HUES48 (cell line): ENCODE measurements at regions not wholly inside any gene's neighbourhood (a gene's known extent, or its start where the extent isn't known, plus 50 kb on each side); places are given as distances from the start of the nearest gene placed in this dataset.

Source experiments
- H3K27ac ChIP-seq: one replicate; pipeline ENCODE4 v1.7.0; 2013; ENCODE audit warnings: low read depth, low read length, inconsistent platforms
- H3K27me3 ChIP-seq: 2 replicates; pipeline ENCODE4 v1.6.1; 2013; ENCODE audit warnings: mild to moderate bottlenecking, low read length; ENCODE audit not compliant: control insufficient read depth, insufficient read depth
- H3K36me3 ChIP-seq: 2 replicates; pipeline ENCODE4 v1.6.1; 2013; ENCODE audit warnings: low read length; ENCODE audit not compliant: control insufficient read depth, insufficient read depth
- H3K4me1 ChIP-seq: 2 replicates; pipeline ENCODE4 v1.6.1; 2013; ENCODE audit warnings: mild to moderate bottlenecking, low read length; ENCODE audit not compliant: control insufficient read depth, insufficient read depth
- H3K4me3 ChIP-seq: 2 replicates; pipeline ENCODE4 v1.5.1; 2013; ENCODE audit warnings: mild to moderate bottlenecking, low read depth, low read length
- H3K9ac ChIP-seq: 2 replicates; pipeline ENCODE4 v1.6.1; 2013; ENCODE audit warnings: mild to moderate bottlenecking, low read depth, low read length, moderate library complexity
- H3K9me3 ChIP-seq: 2 replicates; pipeline ENCODE4 v1.6.1; 2013; ENCODE audit warnings: low read length; ENCODE audit not compliant: control insufficient read depth, insufficient read depth

DNA sequence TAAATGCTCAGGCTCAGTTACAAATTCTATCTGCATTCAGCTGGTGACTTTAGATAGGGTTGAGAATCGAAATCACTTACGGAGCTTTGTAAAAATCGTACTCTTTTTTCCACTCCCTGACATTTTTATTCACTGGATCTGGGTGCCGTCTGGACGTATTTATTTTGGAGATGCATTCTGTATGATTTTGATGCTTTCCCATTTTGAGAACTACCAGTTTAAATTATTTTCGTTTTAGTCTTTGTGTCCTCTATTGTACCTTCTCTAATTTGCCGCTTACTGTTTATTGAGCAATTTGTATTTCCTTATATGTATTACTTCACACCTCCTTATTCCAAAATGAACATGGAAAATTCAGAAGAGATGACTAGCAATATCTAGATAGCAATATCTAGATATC, 96.2 kb downstream of the FASLG start:
- Histone ChIP-seq H3K36me3 (no peaks in the 10 kb centered on the region), H3K9me3 (no peaks in the 10 kb centered on the region), H3K4me3 (no peak overlapping the region), H3K27me3 (no peaks in the 10 kb centered on the region), H3K9ac (no peak overlapping the region), H3K27ac (no peak overlapping the region), H3K4me1 (no peaks in the 10 kb centered on the region)

DNA sequence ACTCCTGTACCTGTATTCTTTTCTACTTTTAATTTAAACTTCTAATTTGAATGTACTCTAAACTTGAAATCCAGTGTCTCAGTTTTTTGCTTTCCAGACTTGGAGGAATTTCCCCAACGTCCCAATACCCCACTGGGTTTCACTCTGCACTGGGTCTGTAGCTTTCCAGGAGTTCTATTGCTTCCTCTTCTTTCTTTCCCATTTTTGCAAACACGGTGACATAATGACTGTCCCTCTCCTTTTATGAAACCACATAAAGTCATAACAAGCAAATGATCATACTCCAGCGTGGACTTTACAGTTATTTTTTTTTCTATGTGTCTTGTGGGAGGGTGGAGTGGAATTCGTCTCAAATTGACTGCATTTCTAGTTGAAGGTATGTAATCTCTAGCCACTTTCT, 97.1 kb downstream of the FASLG start:
- Histone ChIP-seq H3K9ac (no peak overlapping the region), H3K4me3 (no peak overlapping the region), H3K27ac (no peak overlapping the region), H3K27me3 (no peaks in the 10 kb centered on the region), H3K36me3 (no peaks in the 10 kb centered on the region), H3K4me1 (no peaks in the 10 kb centered on the region), H3K9me3 (no peaks in the 10 kb centered on the region)

DNA sequence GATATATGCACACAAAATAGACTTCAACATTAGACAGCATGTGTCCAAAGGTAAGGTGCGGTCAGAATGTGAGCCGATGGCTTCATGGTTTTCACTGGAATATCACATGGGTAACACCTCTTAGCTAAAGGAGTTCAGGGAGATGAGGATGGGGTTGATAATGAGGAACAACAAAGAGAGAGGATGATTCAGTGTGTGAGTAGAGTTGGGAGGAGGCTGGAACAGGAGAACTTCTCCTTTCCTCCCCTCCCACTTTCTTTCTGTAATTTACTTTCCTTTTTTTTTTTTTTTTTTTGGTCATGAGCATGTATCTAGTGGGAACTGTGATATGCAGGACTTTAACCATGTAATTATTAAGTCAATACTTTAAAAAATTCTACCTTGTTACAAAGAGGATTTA, 99.4 kb downstream of the FASLG start:
- Histone ChIP-seq H3K9ac (no peak overlapping the region), H3K27me3 (no peaks in the 10 kb centered on the region), H3K4me1 (no peaks in the 10 kb centered on the region), H3K9me3 (no peaks in the 10 kb centered on the region), H3K27ac (no peak overlapping the region), H3K36me3 (no peaks in the 10 kb centered on the region), H3K4me3 (no peak overlapping the region)

DNA sequence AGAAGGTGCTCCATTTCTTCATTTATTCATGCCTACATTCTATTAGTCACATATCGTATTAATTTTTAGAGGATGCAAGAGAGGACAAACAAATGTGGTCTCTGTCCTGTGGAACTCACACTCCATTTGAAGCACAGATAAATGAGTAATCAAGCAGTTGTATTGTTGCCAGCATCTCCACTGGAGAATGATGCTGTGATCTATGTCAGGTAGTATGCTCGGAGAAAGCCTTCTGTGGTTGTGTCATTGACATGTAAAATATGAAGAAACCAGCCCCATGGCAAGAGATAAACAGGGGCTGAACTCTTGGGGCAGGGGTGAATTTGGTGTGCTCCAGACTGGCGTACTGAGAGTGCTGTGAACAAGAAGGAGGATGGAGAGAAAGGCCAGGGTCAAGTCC, 101.2 kb downstream of the FASLG start:
- Histone ChIP-seq H3K27me3 (no peaks in the 10 kb centered on the region), H3K36me3 (no peaks in the 10 kb centered on the region), H3K27ac (no peak overlapping the region), H3K9ac (no peak overlapping the region), H3K4me1 (no peaks in the 10 kb centered on the region), H3K4me3 (no peak overlapping the region), H3K9me3 (no peaks in the 10 kb centered on the region)

DNA sequence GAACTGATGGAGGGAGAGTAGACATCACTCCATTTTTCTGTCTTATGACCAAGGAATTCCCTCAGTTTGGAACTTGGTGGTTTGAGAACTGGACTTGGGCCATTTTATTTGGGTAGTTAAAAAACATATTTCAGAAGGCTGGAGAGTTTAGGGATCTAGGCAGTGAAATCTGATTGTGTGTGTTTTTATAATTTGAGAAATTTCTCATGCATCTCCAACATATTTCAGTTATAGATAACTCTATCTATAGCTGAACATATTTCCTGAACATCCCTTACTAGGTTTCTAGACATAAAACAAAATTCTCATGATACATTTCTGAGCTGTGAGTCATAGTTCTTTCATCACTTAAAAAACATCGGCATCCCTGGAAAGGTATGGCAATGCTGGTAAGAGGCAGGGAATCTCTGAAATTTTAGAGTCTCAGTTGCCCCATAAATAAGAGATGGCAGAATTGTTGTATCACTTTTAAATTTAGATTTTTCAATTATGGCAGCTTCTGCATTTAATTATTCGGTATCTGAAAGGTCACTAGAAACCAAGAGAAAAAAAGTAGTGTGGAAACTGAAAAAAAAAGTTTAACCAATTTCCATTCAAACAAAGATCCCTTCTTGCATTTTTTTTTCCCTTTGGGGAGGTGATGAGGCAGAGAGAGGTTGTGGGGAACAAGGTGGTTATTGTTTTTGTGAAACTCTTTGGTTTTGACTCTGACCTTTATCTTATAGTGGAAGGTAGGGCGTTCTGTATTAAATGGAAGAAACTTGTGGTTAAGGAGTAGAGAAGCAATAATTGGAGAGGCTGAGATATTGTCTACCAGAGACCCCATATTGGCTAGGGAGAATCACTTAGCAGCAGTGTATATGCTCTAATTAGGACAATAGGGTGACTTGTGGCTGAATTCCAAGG, 102.9 kb downstream of the FASLG start:
- H3K4me3 ChIP-seq: no peak overlapping the region
- H3K36me3 ChIP-seq: no peaks in the 10 kb centered on the region
- no peaks in the 10 kb centered on the region for H3K27me3 ChIP-seq
- no peak overlapping the region for H3K27ac ChIP-seq
- no peaks in the 10 kb centered on the region for H3K4me1 ChIP-seq
- H3K9me3 ChIP-seq: no peaks in the 10 kb centered on the region
- no peak overlapping the region for H3K9ac ChIP-seq

DNA sequence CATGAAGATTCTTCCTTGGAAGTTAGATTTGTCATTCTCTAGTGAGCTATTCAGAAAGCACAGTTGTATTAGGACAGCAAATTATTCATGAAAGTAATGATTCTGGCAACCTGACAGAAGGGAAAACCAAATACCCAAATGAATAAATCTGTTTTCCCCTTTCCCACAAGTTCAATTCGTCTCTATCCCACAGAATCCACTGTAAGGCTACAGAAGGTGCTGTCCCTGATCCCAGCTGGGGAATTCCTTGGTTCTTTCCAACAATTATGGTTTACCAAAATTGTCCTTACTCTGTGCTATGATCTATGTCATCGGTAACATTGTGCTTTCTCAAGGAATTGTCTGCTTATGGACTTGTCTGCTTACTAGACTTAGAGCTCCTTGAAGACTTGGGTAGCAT, 104.2 kb downstream of the FASLG start:
- no peaks in the 10 kb centered on the region for H3K4me1 ChIP-seq
- H3K9me3 ChIP-seq: no peaks in the 10 kb centered on the region
- H3K27ac ChIP-seq: no peak overlapping the region
- no peaks in the 10 kb centered on the region for H3K36me3 ChIP-seq
- H3K9ac ChIP-seq: no peak overlapping the region
- no peak overlapping the region for H3K4me3 ChIP-seq
- H3K27me3 ChIP-seq: no peaks in the 10 kb centered on the region

DNA sequence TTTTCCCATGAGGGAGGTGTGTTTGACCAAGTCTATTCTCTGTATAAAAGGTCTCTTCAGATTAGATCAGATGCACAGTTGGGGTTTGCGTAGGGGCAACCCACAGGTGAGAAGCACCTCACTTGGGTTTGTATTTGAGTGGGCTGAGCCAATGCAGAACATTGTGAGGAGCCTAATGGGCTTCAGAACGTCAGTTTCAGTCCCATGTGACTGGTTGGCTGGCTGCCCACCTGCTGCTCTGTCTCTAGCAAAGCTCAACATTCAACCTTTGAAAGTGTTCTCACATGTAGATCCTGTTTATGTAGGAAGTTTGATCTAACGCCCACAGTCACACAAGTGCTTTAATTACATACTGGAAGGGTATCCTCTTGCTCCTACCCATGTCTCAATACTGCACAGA, 105.5 kb downstream of the FASLG start:
- Histone ChIP-seq H3K27me3 (no peaks in the 10 kb centered on the region), H3K36me3 (no peaks in the 10 kb centered on the region), H3K4me1 (no peaks in the 10 kb centered on the region), H3K9me3 (no peaks in the 10 kb centered on the region), H3K27ac (no peak overlapping the region), H3K4me3 (no peak overlapping the region), H3K9ac (no peak overlapping the region)

DNA sequence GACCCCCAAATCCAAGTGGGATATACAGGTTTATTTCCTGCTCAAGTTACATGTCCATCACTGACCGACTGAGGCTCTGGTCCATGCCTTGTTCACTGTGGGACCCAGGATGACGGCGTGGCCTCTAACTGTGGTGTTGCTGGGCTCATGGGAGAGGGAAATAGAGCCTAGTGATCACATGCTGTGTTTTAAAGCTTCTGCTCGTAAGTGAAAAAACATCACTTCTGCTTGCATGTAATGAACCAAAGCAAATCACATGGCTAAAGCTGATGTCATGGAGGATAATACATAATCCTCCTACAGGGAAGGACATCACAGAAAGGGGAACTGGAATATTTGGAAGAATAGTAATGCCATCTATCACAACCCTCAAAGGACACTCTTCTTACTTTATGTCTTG, 107.6 kb downstream of the FASLG start:
- Histone ChIP-seq H3K27me3 (no peaks in the 10 kb centered on the region), H3K9me3 (no peaks in the 10 kb centered on the region), H3K27ac (no peak overlapping the region), H3K36me3 (no peaks in the 10 kb centered on the region), H3K4me3 (no peak overlapping the region), H3K9ac (no peak overlapping the region), H3K4me1 (no peaks in the 10 kb centered on the region)

DNA sequence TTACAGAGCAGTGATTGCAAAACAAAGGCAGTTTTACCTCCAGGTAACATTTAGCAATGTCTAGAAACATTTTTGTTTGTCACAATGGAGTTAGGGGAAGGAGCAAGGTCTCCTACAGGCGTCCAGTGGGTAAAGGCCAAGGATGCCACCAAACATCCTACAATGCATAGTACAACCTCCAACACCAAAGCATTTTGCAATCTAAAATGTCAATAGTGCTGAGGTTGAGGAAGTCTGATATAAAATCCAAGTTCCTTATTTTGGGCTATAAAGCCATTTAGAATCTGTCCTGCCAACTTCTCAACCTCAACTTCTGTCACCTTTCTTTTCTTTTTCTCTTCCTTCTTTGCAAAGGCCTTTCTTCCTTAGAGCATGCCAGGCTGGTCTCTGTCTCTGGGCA, 111.2 kb downstream of the FASLG start:
- Histone ChIP-seq H3K36me3 (no peaks in the 10 kb centered on the region), H3K9me3 (no peaks in the 10 kb centered on the region), H3K4me3 (no peak overlapping the region), H3K4me1 (no peaks in the 10 kb centered on the region), H3K27me3 (no peaks in the 10 kb centered on the region), H3K9ac (no peak overlapping the region), H3K27ac (no peak overlapping the region)

DNA sequence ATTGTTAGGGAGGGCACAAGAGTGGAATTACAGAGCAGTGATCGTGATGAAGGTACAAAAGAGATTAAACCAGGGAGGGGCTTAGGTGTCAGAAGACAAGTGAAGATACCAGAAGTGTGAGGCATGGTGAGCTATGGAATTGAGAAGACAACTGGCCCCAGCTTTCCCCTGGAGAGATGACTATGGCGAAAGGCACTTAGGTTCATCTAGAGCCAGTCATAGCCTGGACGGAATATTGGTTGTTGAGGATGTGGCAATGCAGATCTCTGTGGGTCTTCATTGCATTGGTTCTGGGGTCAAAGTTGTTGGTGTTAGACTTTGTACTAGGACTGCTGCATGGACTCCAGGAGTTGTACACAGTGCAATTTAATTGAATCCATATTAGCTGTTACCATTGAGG, 115.7 kb downstream of the FASLG start:
- Histone ChIP-seq H3K4me3 (no peak overlapping the region), H3K36me3 (no peaks in the 10 kb centered on the region), H3K27ac (no peak overlapping the region), H3K9ac (no peak overlapping the region), H3K27me3 (no peaks in the 10 kb centered on the region), H3K4me1 (no peaks in the 10 kb centered on the region; the same call in 1 of the 2 replicates), H3K9me3 (no peaks in the 10 kb centered on the region)

DNA sequence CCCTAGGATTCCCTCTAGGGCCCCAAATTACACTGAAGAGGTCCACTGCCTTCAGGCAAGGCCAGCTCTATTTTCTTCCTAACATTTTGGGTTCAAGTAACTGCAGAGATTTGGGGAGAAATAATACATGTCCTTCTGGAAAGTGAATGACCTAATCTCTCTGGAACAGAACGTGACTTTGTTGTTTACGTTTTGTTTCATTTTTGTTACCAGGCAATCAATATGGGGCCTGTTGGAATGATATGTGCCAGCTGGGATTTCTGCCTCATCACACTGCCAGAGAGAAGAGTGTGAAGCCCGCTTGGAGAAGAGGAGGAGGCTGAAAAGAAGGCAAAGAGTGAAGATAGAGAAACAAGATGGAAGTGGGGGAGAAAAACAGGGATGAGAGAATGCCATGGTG, 116.7 kb downstream of the FASLG start:
- Histone ChIP-seq H3K4me1 (no peaks in the 10 kb centered on the region; the same call in 1 of the 2 replicates), H3K27me3 (no peaks in the 10 kb centered on the region), H3K27ac (no peak overlapping the region), H3K4me3 (no peak overlapping the region), H3K36me3 (no peaks in the 10 kb centered on the region), H3K9ac (no peak overlapping the region), H3K9me3 (no peaks in the 10 kb centered on the region)
